Activated naive CD4-positive, alpha-beta T cell treated with anti-CD3 and anti-CD28 coated beads, Interleukin-2, amount 10 ng/mL, durations not matched to agents 7 days and 5 days (primary cell): ENCODE measurements at regions not wholly inside any gene's neighbourhood (a gene's known extent, or its start where the extent isn't known, plus 50 kb on each side); places are given as distances from the start of the nearest gene placed in this dataset.

Experiments
- CTCF ChIA-PET: fragments of 350-600 bp; sonication (Branson Sonifier 250); formaldehyde crosslinking; loops from one replicate; lab custom pipeline; 2021; ENCODE audit warnings: antibody characterized with exemption; lab: Charles Lee
- DNase-seq: peaks from one replicate; pipeline ENCODE4 v3.0.0-alpha.2; 2020
- H3K27ac Mint-ChIP-seq: one replicate; pipeline ENCODE4 v1.8.0; 2021; ENCODE audit warnings: mild to moderate bottlenecking, moderate library complexity, mixed read lengths
- H3K27me3 Mint-ChIP-seq: one replicate; pipeline ENCODE4 v1.8.0; 2021; ENCODE audit warnings: mild to moderate bottlenecking, mixed read lengths
- H3K36me3 Mint-ChIP-seq: one replicate; pipeline ENCODE4 v1.8.0; 2021; ENCODE audit warnings: mixed read lengths
- H3K4me1 Mint-ChIP-seq: one replicate; pipeline ENCODE4 v1.8.0; 2021; ENCODE audit warnings: mixed read lengths
- H3K4me3 Mint-ChIP-seq: one replicate; pipeline ENCODE4 v1.8.0; 2021; ENCODE audit warnings: mild to moderate bottlenecking, moderate library complexity, mixed read lengths
- H3K9me3 Mint-ChIP-seq: one replicate; pipeline ENCODE4 v1.8.0; 2021; ENCODE audit warnings: mixed read lengths

DNA sequence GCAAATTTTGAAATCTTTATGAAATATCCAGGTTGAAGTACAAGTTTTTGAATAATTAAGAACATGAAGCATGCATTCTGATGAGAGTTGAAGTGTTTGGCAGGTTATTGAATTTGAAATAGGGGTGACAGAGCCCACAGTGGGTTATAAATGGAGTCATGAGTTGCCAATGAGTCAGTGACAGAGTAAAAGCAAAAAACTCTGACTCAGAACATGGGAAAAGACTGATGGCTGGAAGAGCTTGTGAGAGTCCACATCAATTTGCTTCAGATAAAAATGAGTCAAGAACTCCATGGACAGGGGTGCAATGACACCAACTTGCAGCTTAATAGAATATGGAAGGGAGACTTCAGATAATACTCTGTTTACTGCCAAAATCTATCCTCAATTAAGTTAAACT, 105.3 kb downstream of the SLC6A15 start:
- Mint-ChIP-seq H3K4me1 (no peaks in the 10 kb centered on the region), H3K27me3 (no peaks in the 10 kb centered on the region), H3K36me3 (no peaks in the 10 kb centered on the region), H3K9me3 (no peaks in the 10 kb centered on the region), H3K4me3 (no peak overlapping the region), H3K27ac (no peak overlapping the region)
- DNase-seq = no peak
- CTCF ChIA-PET = no interaction called here

DNA sequence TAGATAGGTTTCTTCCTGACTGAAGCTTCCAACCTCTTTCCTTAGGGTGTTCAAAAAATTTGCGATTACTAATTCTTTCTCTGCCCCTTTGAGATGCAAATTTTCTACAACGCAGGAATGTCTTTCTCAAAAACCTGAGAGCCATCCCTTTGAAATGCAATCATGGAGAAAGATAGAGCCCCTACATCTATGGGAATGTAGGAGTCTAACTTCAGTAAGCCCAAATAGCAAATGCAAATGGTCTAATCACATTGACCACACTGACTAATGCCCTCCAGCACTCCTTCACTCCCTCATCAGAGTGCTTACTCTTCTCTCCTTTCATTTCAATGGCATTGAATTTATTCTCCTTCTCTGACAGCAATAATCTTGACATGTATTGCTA, 107.1 kb downstream of the SLC6A15 start:
- Mint-ChIP-seq H3K4me3 (no peak overlapping the region), H3K27ac (no peak overlapping the region), H3K4me1 (no peaks in the 10 kb centered on the region), H3K9me3 (no peaks in the 10 kb centered on the region), H3K27me3 (no peaks in the 10 kb centered on the region), H3K36me3 (no peaks in the 10 kb centered on the region)
- CTCF ChIA-PET = no interaction called here
- no peak for DNase-seq

- Mint-ChIP-seq H3K9me3 (no peaks in the 10 kb centered on the region), H3K27ac (no peak overlapping the region), H3K36me3 (no peaks in the 10 kb centered on the region), H3K4me1 (no peaks in the 10 kb centered on the region), H3K4me3 (no peak overlapping the region), H3K27me3 (no peaks in the 10 kb centered on the region)
- no peak for DNase-seq
- CTCF ChIA-PET = no interaction called here
Measured at GRCh38 chr12:84804691-84805473, 107.7 kb downstream of the SLC6A15 start.

DNA sequence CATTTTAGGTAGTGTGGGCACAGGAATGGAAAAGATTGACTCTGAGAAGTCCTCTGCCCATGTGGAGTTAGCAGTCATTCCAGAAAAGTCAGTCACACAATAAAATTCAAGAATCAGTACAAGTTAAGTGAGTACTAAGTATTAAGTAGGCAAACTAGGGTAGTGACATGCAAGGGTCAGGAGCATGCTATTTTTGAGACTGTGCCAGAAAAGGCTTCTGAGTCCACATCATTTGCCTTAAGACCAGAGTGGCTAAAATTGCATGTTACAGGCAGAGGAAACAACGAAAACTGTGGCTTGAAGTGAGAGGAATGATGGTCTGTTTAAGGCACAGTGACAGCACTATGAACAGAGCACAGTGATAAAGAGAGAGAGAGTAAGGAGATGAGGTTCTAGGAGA, 108.9 kb downstream of the SLC6A15 start:
- Mint-ChIP-seq H3K27ac (no peak overlapping the region), H3K36me3 (no peaks in the 10 kb centered on the region), H3K9me3 (no peaks in the 10 kb centered on the region), H3K27me3 (no peaks in the 10 kb centered on the region), H3K4me1 (no peaks in the 10 kb centered on the region), H3K4me3 (no peak overlapping the region)
- CTCF ChIA-PET = no interaction called here
- DNase-seq = no peak

DNA sequence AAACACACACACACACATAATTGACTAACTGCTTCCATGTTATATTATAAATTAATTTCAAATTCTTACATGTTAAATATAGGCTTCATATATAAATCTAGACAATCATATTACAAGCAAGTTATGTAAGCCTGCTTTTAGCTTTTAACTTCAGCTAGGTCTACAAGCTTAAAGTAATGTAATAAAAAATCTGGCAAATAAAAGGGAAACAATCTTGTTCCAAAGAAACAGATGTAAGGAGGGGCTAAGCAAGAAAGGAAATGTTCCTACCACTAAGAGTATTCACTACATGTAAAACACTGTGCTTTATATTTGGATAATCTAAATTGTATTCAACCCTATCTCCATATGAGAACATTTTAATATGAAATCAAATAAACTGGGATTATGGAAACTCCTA, 110.4 kb downstream of the SLC6A15 start:
- Mint-ChIP-seq H3K27me3 (no peaks in the 10 kb centered on the region), H3K4me1 (no peaks in the 10 kb centered on the region), H3K36me3 (no peaks in the 10 kb centered on the region), H3K27ac (no peak overlapping the region), H3K9me3 (no peaks in the 10 kb centered on the region), H3K4me3 (no peak overlapping the region)
- no peak for DNase-seq
- CTCF ChIA-PET = no interaction called here

DNA sequence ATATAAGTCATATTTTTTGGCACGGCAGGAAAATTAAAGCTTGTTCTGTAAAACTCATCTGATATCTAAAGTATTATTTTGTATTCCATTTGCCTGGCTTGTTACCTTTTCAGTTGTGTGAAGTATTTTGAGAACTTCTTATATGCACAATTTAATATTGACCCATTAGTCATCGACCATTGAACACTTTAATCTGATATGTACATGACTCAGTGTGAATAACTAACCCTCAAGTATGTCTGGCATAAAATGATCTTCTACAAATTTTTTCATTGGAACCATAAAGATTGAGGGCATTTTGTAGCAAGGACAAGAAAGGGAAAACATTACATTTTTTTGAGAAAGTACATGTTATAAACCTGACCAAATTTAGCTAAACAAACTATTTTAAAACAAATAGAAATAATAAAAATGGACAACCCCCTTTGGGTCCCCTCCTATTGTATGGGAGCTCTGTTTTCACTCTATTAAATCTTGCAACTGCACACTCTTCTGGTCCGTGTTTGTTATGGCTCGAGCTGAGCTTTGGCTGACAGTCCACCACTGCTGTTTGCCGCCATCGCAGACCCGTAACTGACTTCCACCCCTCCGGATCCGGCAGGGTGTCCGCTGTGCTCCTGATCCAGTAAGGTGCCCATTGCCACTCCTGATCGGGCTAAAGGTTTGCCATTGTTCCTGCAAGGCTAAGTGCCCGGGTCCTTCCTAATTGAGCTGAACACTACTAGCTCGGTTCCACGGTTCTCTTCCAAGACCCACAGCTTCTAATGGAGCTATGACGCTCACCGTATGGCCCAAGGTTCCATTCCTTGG, 118.8 kb downstream of the SLC6A15 start:
- Mint-ChIP-seq H3K4me3 (no peak overlapping the region), H3K4me1 (no peaks in the 10 kb centered on the region), H3K36me3 (no peaks in the 10 kb centered on the region), H3K27me3 (no peaks in the 10 kb centered on the region), H3K27ac (no peak overlapping the region), H3K9me3 (no peaks in the 10 kb centered on the region)
- DNase-seq = no peak
- CTCF ChIA-PET = no interaction called here

DNA sequence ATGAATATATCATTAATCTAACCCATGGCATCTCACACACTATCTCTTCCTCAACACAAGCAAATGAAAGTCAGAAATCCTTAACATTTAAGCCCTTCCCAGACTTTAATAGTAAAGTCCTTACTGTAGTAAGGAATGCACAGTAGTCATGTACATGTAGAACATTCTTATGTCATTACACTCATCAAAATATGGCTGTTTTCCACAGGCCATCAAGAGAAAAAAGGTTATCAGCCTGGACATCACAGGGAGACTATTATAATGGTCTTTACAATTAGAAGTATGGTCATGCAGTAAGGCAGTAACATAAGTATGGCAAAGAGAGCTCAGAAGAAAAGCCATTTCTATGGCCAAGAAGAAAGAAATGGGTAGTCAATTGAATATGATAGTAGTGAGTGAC, 121.2 kb downstream of the SLC6A15 start:
- no peaks in the 10 kb centered on the region for H3K36me3 Mint-ChIP-seq
- no peak for DNase-seq
- no peaks in the 10 kb centered on the region for H3K4me1 Mint-ChIP-seq
- H3K9me3 Mint-ChIP-seq = no peaks in the 10 kb centered on the region
- H3K27ac Mint-ChIP-seq = no peak overlapping the region
- no peak overlapping the region for H3K4me3 Mint-ChIP-seq
- no peaks in the 10 kb centered on the region for H3K27me3 Mint-ChIP-seq
- CTCF ChIA-PET = no interaction called here

DNA sequence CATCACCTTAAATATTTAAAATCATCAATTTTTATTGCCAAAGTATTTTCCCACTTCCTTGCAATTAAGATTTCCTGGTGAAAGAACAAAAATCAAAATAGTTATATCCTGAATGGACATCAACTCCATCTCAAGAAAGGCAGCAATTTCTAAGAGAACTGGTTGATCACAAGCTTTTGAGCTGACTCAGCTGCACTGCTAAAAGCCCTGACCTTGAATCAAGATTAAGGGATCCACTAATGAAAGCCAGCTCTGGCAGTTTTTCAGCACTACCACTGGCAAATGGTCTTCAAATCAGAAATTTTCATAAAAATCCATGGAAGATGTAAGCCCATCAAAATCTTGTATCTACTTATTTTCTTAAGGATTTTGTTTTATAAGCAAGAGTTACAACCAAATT, 123.4 kb downstream of the SLC6A15 start:
- no peak overlapping the region for H3K27ac Mint-ChIP-seq
- no peak overlapping the region for H3K4me3 Mint-ChIP-seq
- no peak for DNase-seq
- no peaks in the 10 kb centered on the region for H3K4me1 Mint-ChIP-seq
- no peaks in the 10 kb centered on the region for H3K9me3 Mint-ChIP-seq
- CTCF ChIA-PET = no interaction called here
- H3K27me3 Mint-ChIP-seq = no peaks in the 10 kb centered on the region
- H3K36me3 Mint-ChIP-seq = no peaks in the 10 kb centered on the region

DNA sequence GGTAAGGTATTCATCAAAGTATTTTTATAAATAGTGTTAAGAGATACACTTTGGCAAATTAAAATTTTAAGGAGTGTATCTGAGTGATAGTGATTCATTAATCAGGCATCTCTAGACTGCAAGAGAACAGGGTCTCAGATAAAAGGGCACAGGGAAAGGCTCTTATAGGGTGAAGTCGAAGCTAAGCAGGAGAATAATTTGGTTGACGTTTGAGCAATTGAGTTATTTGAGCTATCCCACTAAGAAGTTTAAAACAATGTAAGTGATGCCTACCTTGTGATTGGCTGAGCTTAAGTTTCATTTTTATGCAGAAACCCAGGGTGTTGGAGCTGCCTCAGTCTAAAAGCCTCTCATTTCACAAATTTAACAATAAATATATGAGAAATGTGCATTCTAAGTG, 125.3 kb downstream of the SLC6A15 start:
- Mint-ChIP-seq H3K4me1 (no peaks in the 10 kb centered on the region), H3K36me3 (no peaks in the 10 kb centered on the region), H3K4me3 (no peak overlapping the region), H3K27me3 (no peaks in the 10 kb centered on the region), H3K9me3 (no peaks in the 10 kb centered on the region), H3K27ac (no peak overlapping the region)
- CTCF ChIA-PET = no interaction called here
- no peak for DNase-seq

DNA sequence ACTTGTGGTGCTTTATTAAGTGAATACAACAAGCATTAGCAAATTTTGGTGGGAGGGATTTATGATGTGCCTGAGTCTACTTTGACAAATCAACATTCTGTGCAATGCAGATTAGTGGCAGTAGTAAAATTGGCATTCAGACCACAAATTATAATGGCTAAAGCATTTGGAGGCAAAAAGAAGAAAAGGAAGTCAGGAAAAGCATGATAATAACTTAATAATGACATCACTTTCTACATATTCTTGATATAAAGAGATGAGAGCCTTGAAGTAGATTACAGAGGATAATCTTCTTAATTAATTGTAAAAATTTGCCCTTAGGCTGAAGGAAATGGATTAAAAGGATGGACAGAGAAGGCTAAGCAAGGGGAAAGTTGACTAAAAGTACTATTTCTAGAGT, 126.0 kb downstream of the SLC6A15 start:
- H3K9me3 Mint-ChIP-seq = no peaks in the 10 kb centered on the region
- DNase-seq = no peak
- no peaks in the 10 kb centered on the region for H3K27me3 Mint-ChIP-seq
- no peaks in the 10 kb centered on the region for H3K36me3 Mint-ChIP-seq
- H3K27ac Mint-ChIP-seq = no peak overlapping the region
- H3K4me3 Mint-ChIP-seq = no peak overlapping the region
- no peaks in the 10 kb centered on the region for H3K4me1 Mint-ChIP-seq
- CTCF ChIA-PET = no interaction called here

DNA sequence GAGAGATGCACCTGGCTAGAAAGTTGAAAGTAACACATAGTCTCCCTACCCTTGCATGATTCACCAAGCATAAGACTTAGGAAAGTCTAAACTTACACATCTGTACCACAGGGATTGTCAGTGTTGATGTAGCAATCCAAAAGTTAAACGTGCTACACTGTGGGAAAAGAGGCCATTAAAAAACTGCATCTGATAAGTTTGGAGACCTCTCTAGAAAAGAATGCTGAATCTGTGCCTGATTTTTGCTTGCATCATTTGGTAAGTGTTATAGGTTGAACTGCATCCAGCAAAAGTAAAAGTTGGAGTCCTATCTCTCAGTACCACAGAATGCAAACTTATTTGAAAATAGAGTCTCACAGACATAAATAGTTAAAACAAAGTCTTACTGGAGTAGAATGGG, 126.6 kb downstream of the SLC6A15 start:
- H3K9me3 Mint-ChIP-seq = no peaks in the 10 kb centered on the region
- DNase-seq = no peak
- no peak overlapping the region for H3K4me3 Mint-ChIP-seq
- H3K4me1 Mint-ChIP-seq = no peaks in the 10 kb centered on the region
- no peak overlapping the region for H3K27ac Mint-ChIP-seq
- CTCF ChIA-PET = no interaction called here
- no peaks in the 10 kb centered on the region for H3K27me3 Mint-ChIP-seq
- H3K36me3 Mint-ChIP-seq = no peaks in the 10 kb centered on the region

- Mint-ChIP-seq H3K4me3 (no peak overlapping the region), H3K9me3 (no peaks in the 10 kb centered on the region), H3K27ac (no peak overlapping the region), H3K27me3 (no peaks in the 10 kb centered on the region), H3K4me1 (no peaks in the 10 kb centered on the region), H3K36me3 (no peaks in the 10 kb centered on the region)
- DNase-seq = no peak
- CTCF ChIA-PET = no interaction called here
Measured at GRCh38 chr12:84785281-84785680, 127.3 kb downstream of the SLC6A15 start.

DNA sequence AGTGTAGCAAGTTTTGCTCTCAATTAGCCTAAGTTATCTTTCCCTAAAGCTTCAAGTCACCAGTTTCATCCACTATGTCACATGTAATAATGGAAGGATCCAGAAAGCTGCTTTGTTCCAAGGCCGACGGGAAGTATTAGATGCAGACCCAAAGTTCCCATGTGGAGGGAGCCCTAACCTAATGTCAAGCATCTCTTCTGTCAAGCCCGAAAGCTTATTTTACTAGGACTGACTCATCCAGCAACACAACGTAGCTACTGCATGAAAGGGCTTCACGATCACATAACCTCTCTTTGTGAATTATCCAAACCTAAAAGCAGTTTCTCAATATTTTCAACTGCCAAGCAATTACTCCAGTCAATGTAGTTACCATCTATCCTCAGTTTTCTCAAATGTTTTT, 133.4 kb downstream of the SLC6A15 start:
- Mint-ChIP-seq H3K27ac (no peak overlapping the region), H3K36me3 (no peaks in the 10 kb centered on the region), H3K4me3 (no peak overlapping the region), H3K9me3 (no peaks in the 10 kb centered on the region), H3K27me3 (no peaks in the 10 kb centered on the region), H3K4me1 (no peaks in the 10 kb centered on the region)
- no peak for DNase-seq
- CTCF ChIA-PET = no interaction called here

- CTCF ChIA-PET = no interaction called here
Measured at GRCh38 chr12:84772281-84772680, 140.3 kb downstream of the SLC6A15 start.

DNA sequence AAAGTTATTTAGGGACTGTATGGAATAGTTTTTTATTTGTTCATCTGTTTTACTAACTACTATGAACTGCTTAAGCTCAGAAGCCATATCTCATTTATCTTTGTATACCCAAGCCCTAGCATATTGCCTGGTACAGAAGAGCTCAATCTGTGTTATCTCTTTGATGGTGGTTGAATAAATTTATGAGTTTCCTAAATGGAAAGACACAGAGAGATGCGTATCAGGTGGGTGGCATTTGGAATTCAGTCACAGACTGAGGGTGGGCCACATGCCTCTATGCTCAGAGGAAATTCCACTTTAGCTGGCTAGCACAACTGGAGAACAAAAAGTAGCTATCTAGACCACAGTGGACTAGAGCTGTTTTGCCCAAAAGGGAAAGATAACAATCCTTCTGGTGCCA, 145.5 kb downstream of the SLC6A15 start:
- Mint-ChIP-seq H3K4me1 (no peaks in the 10 kb centered on the region), H3K27ac (no peak overlapping the region), H3K9me3 (no peaks in the 10 kb centered on the region), H3K4me3 (no peak overlapping the region), H3K27me3 (no peaks in the 10 kb centered on the region), H3K36me3 (no peaks in the 10 kb centered on the region)
- no peak for DNase-seq
- CTCF ChIA-PET = no interaction called here

More at GRCh38 chr12:84772281-84772680, 140.3 kb downstream of the SLC6A15 start:
- no peak overlapping the region for H3K4me3 Mint-ChIP-seq
- H3K27ac Mint-ChIP-seq = no peak overlapping the region
- no peaks in the 10 kb centered on the region for H3K27me3 Mint-ChIP-seq
- no peaks in the 10 kb centered on the region for H3K4me1 Mint-ChIP-seq
- DNase-seq = no peak
- H3K9me3 Mint-ChIP-seq = no peaks in the 10 kb centered on the region
- no peaks in the 10 kb centered on the region for H3K36me3 Mint-ChIP-seq
